Activated B cell treated with CpG ODN at 0.5 μM for 24 hours (primary cell): ENCODE measurements at regions not wholly inside any gene's neighbourhood (a gene's known extent, or its start where the extent isn't known, plus 50 kb on each side); places are given as distances from the start of the nearest gene placed in this dataset.

Experiments
- ATAC-seq: fragments of 200-7000 bp; cut with Tn5 transposase; one replicate; pipeline ENCODE4 v1.10.0; 2021; ENCODE audit warnings: low read depth, mild to moderate bottlenecking, moderate library complexity
- CTCF ChIA-PET: fragments of 350-600 bp; sonication (Branson Sonifier 250); formaldehyde crosslinking; loops from one replicate; lab custom pipeline; 2021; ENCODE audit warnings: antibody characterized with exemption; lab: Charles Lee
- POLR2A ChIA-PET: fragments of 350-600 bp; sonication (Branson Sonifier 250); formaldehyde crosslinking; loops from one replicate; lab custom pipeline; 2021; ENCODE audit warnings: antibody characterized with exemption; lab: Charles Lee
- DNase-seq: peaks from one replicate; pipeline ENCODE4 v3.0.0; 2022
- H3K27ac Mint-ChIP-seq: one replicate; pipeline ENCODE4 v1.8.0; 2020; ENCODE audit warnings: mixed read lengths
- H3K27me3 Mint-ChIP-seq: one replicate; pipeline ENCODE4 v1.8.0; 2021; ENCODE audit warnings: mixed read lengths
- H3K36me3 Mint-ChIP-seq: one replicate; pipeline ENCODE4 v1.8.0; 2021; ENCODE audit warnings: low read depth, mixed read lengths
- H3K4me1 Mint-ChIP-seq: one replicate; pipeline ENCODE4 v1.8.0; 2021; ENCODE audit warnings: mixed read lengths
- H3K4me3 Mint-ChIP-seq: one replicate; pipeline ENCODE4 v1.8.0; 2020; ENCODE audit warnings: mild to moderate bottlenecking, mixed read lengths
- H3K9me3 Mint-ChIP-seq: one replicate; pipeline ENCODE4 v1.8.0; 2020; ENCODE audit warnings: mixed read lengths
- CTCF ChIP-seq: fragments of 200-600 bp; IDR thresholded peaks from one replicate; pipeline ENCODE4 v1.8.0; 2022; ENCODE audit warnings: antibody characterized with exemption, mild to moderate bottlenecking
- intact Hi-C: fragments of 100-400 bp; cut with micrococcal nuclease; formaldehyde crosslinking; loops from one replicate; pipeline ENCODE4 v1.15.1; 2024

- Mint-ChIP-seq H3K4me3 (no peak overlapping the region), H3K9me3 (peaks cover 2% of the 10 kb centered on the region), H3K36me3 (no peaks in the 10 kb centered on the region), H3K27me3 (no peaks in the 10 kb centered on the region), H3K4me1 (no peaks in the 10 kb centered on the region), H3K27ac (no peak overlapping the region)
- TF ChIP-seq CTCF, result no peak
- ATAC-seq, result no peak
- intact Hi-C loops, result no loop called here
- POLR2A ChIA-PET, result no interaction called here
- DNase-seq, result no peak
- CTCF ChIA-PET, result no interaction called here
Measured at GRCh38 chr9:106800701-106801270, 62.2 kb upstream of the ZNF462 start.

GRCh38 chr9:106801816-106802215 is 61.1 kb upstream of the ZNF462 start:
- DNase-seq (no peak), ATAC-seq (no peak)
- Mint-ChIP-seq H3K9me3 (peaks cover 2% of the 10 kb centered on the region), H3K27ac (no peak overlapping the region), H3K36me3 (no peaks in the 10 kb centered on the region), H3K27me3 (no peaks in the 10 kb centered on the region), H3K4me1 (no peaks in the 10 kb centered on the region), H3K4me3 (no peak overlapping the region)
- intact Hi-C loops, result no loop called here
- ChIA-PET CTCF (no interaction called here), POLR2A (no interaction called here)
- TF ChIP-seq CTCF, result no peak
